ENCODE measurements at regions not wholly inside any gene's neighbourhood (a gene's known extent, or its start where the extent isn't known, plus 50 kb on each side); places are given as distances from the start of the nearest gene placed in this dataset.
"Not testable (repeated sequence)": the region's sequence is repeated elsewhere in the genome, so short reads cannot be mapped to it uniquely, and the experiment has no call there.

- ChIA-PET CTCF (no interaction called here), POLR2A (no interaction called here)
- DNase-seq (no peak), ATAC-seq (ENCODE audit: low read depth) (no peak)
- H3K27me3 Mint-ChIP-seq = no peaks in the 10 kb centered on the region
- no peak overlapping the region for H3K4me3 Mint-ChIP-seq
- TF ChIP-seq CTCF (IDR thresholded peaks at IDR 0.05) = no peak
- no peak overlapping the region for H3K27ac Mint-ChIP-seq
- no peaks in the 10 kb centered on the region for H3K36me3 Mint-ChIP-seq (ENCODE audit: low read depth)
- H3K4me1 Mint-ChIP-seq = no peaks in the 10 kb centered on the region
- H3K9me3 Mint-ChIP-seq = no peaks in the 10 kb centered on the region
- intact Hi-C loops (cut with micrococcal nuclease) = no loop called here
These were observed 392.9 kb upstream of the CRIM1 start for GRCh38 chr2:35962585-35963146.

DNA sequence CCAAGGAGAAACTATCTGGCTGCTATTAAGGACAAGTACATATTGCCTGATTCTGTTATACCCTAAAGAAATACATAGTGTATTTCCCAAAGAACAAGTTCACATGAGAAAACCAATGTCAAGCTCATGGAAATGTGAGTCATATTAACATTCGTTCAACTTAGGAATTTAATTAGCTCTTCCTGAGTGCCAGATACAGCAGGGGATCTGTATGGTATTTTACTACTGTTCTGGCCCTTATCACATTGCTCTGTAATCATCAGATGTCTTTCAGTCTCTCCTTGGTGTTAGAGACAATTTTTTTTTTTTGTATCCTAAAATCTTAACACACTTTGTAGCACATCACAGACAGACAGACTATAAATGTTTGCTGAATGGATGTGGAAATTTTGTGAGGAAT lies 395.0 kb upstream of the CRIM1 start:
- no peaks in the 10 kb centered on the region for H3K36me3 Mint-ChIP-seq (ENCODE audit: low read depth)
- H3K9me3 Mint-ChIP-seq = no peaks in the 10 kb centered on the region
- DNase-seq = no peak
- intact Hi-C loops (cut with micrococcal nuclease) = no loop called here
- no peak overlapping the region for H3K27ac Mint-ChIP-seq
- ChIA-PET POLR2A (no interaction called here), CTCF (no interaction called here)
- H3K4me1 Mint-ChIP-seq = no peaks in the 10 kb centered on the region
- no peaks in the 10 kb centered on the region for H3K27me3 Mint-ChIP-seq
- no peak for ATAC-seq (ENCODE audit: low read depth)
- H3K4me3 Mint-ChIP-seq = no peak overlapping the region
- TF ChIP-seq CTCF (IDR thresholded peaks at IDR 0.05) = no peak

DNA sequence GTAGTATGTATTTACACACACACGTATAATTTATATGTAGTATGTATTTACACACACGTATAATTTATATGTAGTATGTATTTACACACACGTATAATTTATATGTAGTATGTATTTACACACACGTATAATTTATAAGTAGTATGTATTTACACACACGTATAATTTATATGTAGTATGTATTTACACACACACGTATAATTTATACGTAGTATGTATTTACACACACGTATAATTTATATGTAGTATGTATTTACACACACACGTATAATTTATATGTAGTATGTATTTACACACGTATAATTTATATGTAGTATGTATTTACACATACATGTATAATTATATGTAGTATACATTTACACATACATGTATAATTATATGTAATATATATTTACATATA lies 398.5 kb upstream of the CRIM1 start:
- H3K36me3 Mint-ChIP-seq (ENCODE audit: low read depth); CTCF ChIA-PET; POLR2A ChIA-PET; H3K4me3 Mint-ChIP-seq; H3K27me3 Mint-ChIP-seq; DNase-seq; H3K4me1 Mint-ChIP-seq; intact Hi-C loops (cut with micrococcal nuclease); ATAC-seq (ENCODE audit: low read depth); H3K9me3 Mint-ChIP-seq; H3K27ac Mint-ChIP-seq: not testable (repeated sequence)

GRCh38 chr2:35946478-35946877 lies 409.1 kb upstream of the CRIM1 start:
- Mint-ChIP-seq H3K4me1 (no peaks in the 10 kb centered on the region), H3K36me3 (ENCODE audit: low read depth) (no peaks in the 10 kb centered on the region), H3K4me3 (no peak overlapping the region), H3K27ac (no peak overlapping the region), H3K9me3 (no peaks in the 10 kb centered on the region), H3K27me3 (no peaks in the 10 kb centered on the region)
- intact Hi-C loops (cut with micrococcal nuclease) = no loop called here
- ChIA-PET CTCF (no interaction called here), POLR2A (no interaction called here)
- ATAC-seq (ENCODE audit: low read depth) (no peak), DNase-seq (no peak)
- TF ChIP-seq CTCF (IDR thresholded peaks at IDR 0.05) = no peak

- ATAC-seq (ENCODE audit: low read depth) (no peak), DNase-seq (no peak)
- Mint-ChIP-seq H3K9me3 (no peaks in the 10 kb centered on the region), H3K36me3 (ENCODE audit: low read depth) (no peaks in the 10 kb centered on the region), H3K27ac (no peak overlapping the region), H3K27me3 (no peaks in the 10 kb centered on the region), H3K4me3 (no peak overlapping the region), H3K4me1 (no peaks in the 10 kb centered on the region)
- TF ChIP-seq CTCF (IDR thresholded peaks at IDR 0.05) = no peak
- POLR2A ChIA-PET = no interaction called here
- intact Hi-C loops (cut with micrococcal nuclease) = no loop called here
- CTCF ChIA-PET = no interaction called here
These were observed 416.7 kb upstream of the CRIM1 start for GRCh38 chr2:35938838-35939237.

- no peak for TF ChIP-seq CTCF (IDR thresholded peaks at IDR 0.05)
- ATAC-seq (ENCODE audit: low read depth) (no peak), DNase-seq (no peak)
- Mint-ChIP-seq H3K9me3 (no peaks in the 10 kb centered on the region), H3K27ac (no peak overlapping the region), H3K4me3 (no peak overlapping the region), H3K4me1 (no peaks in the 10 kb centered on the region), H3K27me3 (no peaks in the 10 kb centered on the region), H3K36me3 (ENCODE audit: low read depth) (no peaks in the 10 kb centered on the region)
- CTCF ChIA-PET = no interaction called here
- POLR2A ChIA-PET = no interaction called here
- intact Hi-C loops (cut with micrococcal nuclease) = no loop called here
These were observed 422.5 kb upstream of the CRIM1 start for GRCh38 chr2:35933031-35933430.

All from activated B cell treated with CpG ODN at 0.5 μM for 24 hours (primary cell).